HG03039 (cell line): ENCODE measurements at regions not wholly inside any gene's neighbourhood (a gene's known extent, or its start where the extent isn't known, plus 50 kb on each side); places are given as distances from the start of the nearest gene placed in this dataset.
"Not testable (repeated sequence)": the region's sequence is repeated elsewhere in the genome, so short reads cannot be mapped to it uniquely, and the experiment has no call there.

Experiments used
- ATAC-seq: cut with Tn5 transposase; IDR thresholded peaks from one replicate; pipeline ENCODE4 v1.9.1; 2021; ENCODE audit warnings: mild to moderate bottlenecking, moderate library complexity; ENCODE audit not compliant: unreplicated experiment

- no peak for ATAC-seq
These were observed 115.1 kb upstream of the LPCAT1 start for GRCh38 chr5:1638658-1639400.

GRCh38 chr5:1637639-1638481 is 114.1 kb upstream of the LPCAT1 start:
- ATAC-seq: no peak

- no peak for ATAC-seq
These were observed 113.3 kb upstream of the LPCAT1 start for GRCh38 chr5:1636981-1637638.

GRCh38 chr5:1636208-1636770 is 112.5 kb upstream of the LPCAT1 start:
- ATAC-seq: not testable (repeated sequence)

- not testable (repeated sequence) for ATAC-seq
These were observed 111.7 kb upstream of the LPCAT1 start for GRCh38 chr5:1635477-1635876.

- ATAC-seq: no peak
These were observed 110.5 kb upstream of the LPCAT1 start for GRCh38 chr5:1634337-1634661.

GRCh38 chr5:1633605-1634336 is 110.0 kb upstream of the LPCAT1 start:
- ATAC-seq: peak; percentile 81

- not testable (repeated sequence) for ATAC-seq
These were observed 107.2 kb upstream of the LPCAT1 start for GRCh38 chr5:1631004-1631403.

- ATAC-seq: not testable (repeated sequence)
These were observed 102.6 kb upstream of the LPCAT1 start for GRCh38 chr5:1626397-1626796.

- not testable (repeated sequence) for ATAC-seq
These were observed 95.8 kb upstream of the LPCAT1 start for GRCh38 chr5:1619531-1619930.

- not testable (repeated sequence) for ATAC-seq
These were observed 94.6 kb upstream of the LPCAT1 start for GRCh38 chr5:1618296-1618865.

- not testable (repeated sequence) for ATAC-seq
These were observed 93.5 kb upstream of the LPCAT1 start for GRCh38 chr5:1617236-1617755.

GRCh38 chr5:1613515-1613914 is 89.8 kb upstream of the LPCAT1 start:
- not testable (repeated sequence) for ATAC-seq

- not testable (repeated sequence) for ATAC-seq
These were observed 86.8 kb upstream of the LPCAT1 start for GRCh38 chr5:1610526-1610925.

- ATAC-seq: not testable (repeated sequence)
These were observed 85.4 kb upstream of the LPCAT1 start for GRCh38 chr5:1609111-1609510.

GRCh38 chr5:1608336-1608735 is 84.6 kb upstream of the LPCAT1 start:
- not testable (repeated sequence) for ATAC-seq

- not testable (repeated sequence) for ATAC-seq
These were observed 83.2 kb upstream of the LPCAT1 start for GRCh38 chr5:1606951-1607350.

GRCh38 chr5:1603916-1604315 is 80.2 kb upstream of the LPCAT1 start:
- not testable (repeated sequence) for ATAC-seq

- ATAC-seq: not testable (repeated sequence)
These were observed 77.8 kb upstream of the LPCAT1 start for GRCh38 chr5:1601565-1601964.
